ENCODE measurements at regions not wholly inside any gene's neighbourhood (a gene's known extent, or its start where the extent isn't known, plus 50 kb on each side); places are given as distances from the start of the nearest gene placed in this dataset.

GRCh38 chr9:35540315-35540714 lies 50.4 kb downstream of the RUSC2 start:
- DNase-seq: no peak

- no peak for DNase-seq
Measured at GRCh38 chr9:35546853-35547252, 56.9 kb downstream of the RUSC2 start.

GRCh38 chr9:35547889-35548418 lies 57.1 kb upstream of the TESK1 start:
- no peak for DNase-seq

GRCh38 chr9:35548571-35548970 lies 56.5 kb upstream of the TESK1 start:
- no peak for DNase-seq

GRCh38 chr9:35549441-35549840 lies 55.6 kb upstream of the TESK1 start:
- no peak for DNase-seq

GRCh38 chr9:35552376-35552775 lies 52.7 kb upstream of the TESK1 start:
- DNase-seq: no peak

- no peak for DNase-seq
Measured at GRCh38 chr9:35552837-35553236, 52.2 kb upstream of the TESK1 start.

GRCh38 chr9:35553670-35554543 lies 51.2 kb upstream of the TESK1 start:
- DNase-seq: peak; percentile 51

GRCh38 chr9:35555246-35555701 lies 49.8 kb upstream of the TESK1 start:
- no peak for DNase-seq

Measured in NCI-H146 (cell line).